GM19035 (cell line): ENCODE measurements at regions not wholly inside any gene's neighbourhood (a gene's known extent, or its start where the extent isn't known, plus 50 kb on each side); places are given as distances from the start of the nearest gene placed in this dataset.
"Not testable (repeated sequence)": the region's sequence is repeated elsewhere in the genome, so short reads cannot be mapped to it uniquely, and the experiment has no call there.

ENCODE experiments used
- ATAC-seq: cut with Tn5 transposase; IDR thresholded peaks from one replicate; pipeline ENCODE4 v1.9.1; 2021; ENCODE audit not compliant: unreplicated experiment

DNA sequence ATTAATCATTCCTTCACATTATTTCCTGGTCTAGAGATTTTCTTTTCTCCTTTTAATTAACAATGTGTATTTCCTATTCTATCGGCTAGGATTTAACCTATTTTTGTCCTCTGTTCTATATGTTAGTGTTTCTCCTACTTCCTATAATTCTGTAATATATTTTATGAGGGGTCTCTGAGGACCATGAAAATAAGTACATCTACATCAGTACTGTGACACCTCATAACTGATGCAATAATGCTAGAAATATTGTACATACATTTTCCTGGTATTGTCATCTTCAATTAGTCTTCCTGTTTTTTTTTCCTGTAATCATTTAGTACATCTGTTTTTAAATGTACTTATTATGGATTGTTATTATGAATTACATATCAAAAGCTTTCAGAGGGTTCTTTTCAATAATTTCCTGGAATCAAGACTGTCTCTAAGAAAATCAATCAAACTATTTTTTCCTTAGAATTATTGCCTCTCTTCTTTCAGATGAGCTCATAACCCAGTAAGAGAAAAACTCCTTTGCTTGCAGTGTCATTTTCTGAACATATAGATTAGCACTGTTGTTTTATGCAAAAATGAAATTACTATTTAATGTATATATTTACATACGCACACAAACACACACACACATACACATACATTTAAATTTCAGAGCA, 1004.3 kb downstream of the SLITRK5 start:
- ATAC-seq, result no peak

DNA sequence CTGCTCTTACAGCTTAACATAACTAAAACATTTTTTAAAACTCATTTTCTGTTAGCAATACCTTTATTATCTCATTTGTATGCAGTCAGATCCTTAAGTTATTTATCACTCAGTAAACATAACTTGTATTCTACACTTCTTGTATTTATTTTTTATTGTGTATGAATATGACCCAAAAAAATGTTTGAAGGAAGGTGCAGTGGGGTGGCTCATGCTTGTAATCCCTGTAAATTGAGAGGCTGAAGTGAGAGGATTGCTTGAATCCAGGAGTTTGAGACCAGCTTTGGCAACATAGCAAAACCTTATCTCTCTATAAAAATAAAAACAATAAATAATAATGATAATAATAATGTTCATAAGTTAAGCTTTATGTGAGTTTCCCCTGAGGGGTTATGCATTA, 1004.8 kb downstream of the SLITRK5 start:
- ATAC-seq, result no peak

DNA sequence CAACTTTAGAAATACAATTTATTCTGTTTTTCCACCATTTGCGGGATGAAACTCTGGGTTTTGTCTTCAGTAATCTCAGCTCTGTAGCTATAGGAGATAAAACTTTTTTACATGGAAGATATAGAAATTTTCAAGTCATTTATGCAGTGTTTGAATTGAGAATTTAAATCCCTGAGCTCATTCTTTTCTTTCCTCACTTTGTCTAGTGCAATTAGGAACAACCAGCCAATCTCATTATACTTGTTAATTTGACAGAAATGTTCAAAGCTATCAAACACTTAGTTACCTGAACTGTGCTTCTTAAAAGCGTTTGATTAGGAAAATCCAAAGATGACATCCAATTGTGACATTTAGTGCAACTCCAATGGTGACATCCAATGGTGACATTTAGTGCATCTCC, 1014.3 kb downstream of the SLITRK5 start:
- no peak for ATAC-seq

DNA sequence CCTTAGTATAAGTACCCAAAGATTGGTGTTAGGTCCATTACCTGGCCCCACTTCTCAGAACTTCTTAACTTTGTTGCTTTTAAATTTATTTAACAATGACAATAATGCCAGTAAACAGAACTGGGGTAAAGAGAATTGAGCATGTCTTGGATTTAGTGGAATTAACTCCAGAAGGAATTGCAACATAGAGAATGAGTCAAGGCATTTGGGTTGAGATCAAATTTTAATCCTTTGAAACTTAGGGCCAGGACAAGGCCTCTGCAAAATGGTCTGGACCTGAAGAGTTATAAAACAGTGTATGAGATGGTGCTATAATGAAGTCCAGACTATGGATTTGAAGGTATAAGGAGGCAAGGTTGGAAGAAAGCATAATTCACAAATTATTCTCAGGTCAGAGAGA, 1030.4 kb downstream of the SLITRK5 start:
- ATAC-seq, result no peak

DNA sequence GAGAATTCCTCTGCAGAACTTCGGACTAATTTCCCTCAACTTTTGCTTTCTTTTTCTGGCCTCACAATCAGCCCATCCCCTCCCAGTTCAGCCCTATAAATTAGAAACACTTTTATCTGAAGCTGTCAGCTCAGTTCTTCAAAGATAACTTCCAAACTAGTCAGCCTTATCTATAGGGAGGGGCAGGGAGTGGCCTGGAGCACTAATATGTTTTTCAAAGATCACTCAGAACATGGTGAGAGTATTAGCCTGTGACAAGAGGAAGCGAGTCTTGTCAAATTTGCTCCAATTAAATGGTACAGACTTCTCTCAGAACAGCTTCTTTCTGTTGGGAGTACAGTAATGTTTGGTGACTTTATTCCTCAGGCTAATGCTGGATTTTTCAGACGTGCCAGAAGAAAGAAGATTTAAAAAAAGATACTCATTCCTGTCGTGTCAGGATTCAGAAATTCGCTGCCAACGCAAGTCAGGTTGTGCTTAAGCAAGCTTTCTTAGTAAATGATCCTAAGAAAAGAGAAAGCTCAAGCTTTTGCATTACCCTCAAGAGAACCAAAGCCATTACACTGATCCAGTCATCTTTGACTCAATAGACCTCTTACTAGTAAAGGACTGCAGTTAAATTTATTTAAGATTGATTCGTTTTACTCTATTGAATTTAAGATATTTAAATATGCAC, 1033.6 kb downstream of the SLITRK5 start:
- no peak for ATAC-seq

DNA sequence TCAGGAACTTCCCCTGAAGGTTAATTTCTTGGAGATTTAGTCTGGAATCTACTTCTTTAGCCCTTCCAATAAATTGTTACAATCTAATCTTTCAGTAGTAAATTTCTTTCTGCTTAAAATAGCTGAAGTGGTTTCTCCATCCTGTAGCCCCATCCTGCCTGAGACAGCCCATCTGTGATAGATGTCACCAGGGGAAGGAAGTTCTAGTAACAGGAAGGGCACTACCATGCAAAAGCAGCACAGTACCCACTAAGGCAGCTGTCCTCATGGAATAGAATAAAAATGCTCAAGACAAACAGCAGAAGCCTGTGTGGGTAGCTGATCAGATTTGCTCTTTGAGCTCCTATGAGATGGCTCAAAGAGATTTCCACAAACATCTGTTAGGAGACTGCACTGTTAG, 1036.5 kb downstream of the SLITRK5 start:
- no peak for ATAC-seq

DNA sequence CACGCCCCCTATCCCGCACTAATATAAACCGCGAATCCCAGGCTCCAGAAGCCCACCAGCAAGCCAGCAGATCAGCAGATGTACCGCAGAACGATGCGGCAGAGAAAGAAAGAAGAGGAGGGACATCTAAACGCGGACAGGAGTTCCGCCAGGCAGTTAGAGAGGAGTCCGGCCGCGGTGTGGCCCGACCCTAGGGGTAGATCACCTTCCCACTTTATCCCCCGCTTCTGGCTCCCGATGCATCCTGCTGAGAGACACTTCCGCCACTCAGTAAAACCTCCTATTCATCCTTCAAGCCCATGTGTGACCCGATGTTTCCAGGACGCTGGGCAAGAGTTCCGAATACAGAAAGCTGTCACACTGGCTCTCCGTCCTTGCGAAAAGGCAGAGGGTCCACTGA, 1046.8 kb downstream of the SLITRK5 start:
- ATAC-seq, result no peak

DNA sequence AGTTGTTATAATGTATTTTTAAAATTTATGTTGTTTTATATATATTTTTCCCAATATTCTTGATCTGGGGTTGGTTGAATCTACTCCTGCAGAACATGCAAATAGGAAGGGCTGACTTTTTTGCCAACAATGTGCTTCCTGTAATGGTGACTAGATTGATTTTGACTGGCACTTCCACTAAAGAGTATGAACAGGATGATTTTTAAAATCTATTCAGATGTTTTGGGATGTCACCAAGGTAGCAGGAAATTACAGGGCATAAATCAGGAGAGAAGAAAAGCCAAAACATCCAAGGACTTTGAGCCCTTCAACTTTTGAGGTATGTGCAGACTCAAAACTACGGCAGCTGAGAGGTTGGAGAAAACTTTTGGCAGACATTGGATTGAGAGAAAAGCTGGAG, 1047.6 kb downstream of the SLITRK5 start:
- ATAC-seq, result no peak

DNA sequence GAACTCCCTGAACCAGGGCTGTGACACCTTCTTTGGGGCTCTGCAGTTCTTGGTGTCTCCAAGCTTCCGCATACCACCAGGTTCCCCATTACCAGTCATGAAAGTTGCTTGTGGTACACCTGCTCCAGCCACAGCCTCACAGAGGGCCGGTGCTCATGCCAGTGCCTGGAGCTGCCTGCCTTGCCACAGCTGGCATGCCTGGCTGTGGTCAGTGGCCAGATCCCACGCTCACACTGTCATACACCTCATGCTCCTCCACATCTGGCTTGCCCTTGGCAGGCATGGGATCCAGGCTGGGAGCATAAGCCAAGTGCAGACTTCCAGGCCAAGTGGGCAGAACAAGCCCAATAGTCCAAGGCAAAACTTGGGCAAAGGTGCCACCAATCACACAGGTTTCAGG, 1054.9 kb downstream of the SLITRK5 start:
- ATAC-seq, result no peak

DNA sequence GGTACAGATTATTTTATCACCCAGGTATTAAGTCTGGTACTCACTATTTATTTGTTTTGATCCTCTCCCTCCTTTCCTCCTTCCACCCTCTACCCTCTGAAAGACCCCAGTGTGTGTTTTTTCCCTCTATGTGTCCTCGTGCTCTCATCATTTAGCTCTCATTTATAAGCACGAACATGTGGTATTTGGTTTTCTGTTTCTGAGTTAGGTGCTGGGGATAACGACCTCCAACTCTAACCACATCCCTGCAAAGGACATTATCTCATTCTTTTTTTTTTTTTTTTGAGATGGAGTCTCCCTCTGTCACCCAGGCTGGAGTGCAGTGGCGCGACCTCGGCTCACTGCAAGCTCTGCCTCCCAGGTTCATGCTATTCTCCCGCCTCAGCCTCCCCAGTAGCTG, 1056.1 kb downstream of the SLITRK5 start:
- not testable (repeated sequence) for ATAC-seq

DNA sequence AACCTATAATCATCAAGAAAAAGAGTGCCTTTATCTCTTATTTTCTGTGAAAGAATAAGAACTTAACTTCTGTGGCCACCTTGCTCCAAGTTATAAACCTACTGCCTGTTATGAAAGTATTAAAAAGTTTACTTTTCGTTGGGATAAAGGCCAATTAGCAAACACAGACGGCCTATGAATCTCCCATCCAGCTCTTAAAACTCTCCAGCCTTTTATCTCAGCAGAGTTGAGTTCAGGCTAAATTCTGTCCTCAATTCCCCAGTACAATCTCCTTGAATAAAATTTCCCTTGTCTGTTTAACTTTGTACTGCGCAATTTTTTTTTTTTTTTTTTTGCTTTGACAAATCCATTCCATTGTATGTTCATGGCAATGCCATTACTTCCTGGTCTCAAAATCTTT, 1058.4 kb downstream of the SLITRK5 start:
- ATAC-seq, result no peak

DNA sequence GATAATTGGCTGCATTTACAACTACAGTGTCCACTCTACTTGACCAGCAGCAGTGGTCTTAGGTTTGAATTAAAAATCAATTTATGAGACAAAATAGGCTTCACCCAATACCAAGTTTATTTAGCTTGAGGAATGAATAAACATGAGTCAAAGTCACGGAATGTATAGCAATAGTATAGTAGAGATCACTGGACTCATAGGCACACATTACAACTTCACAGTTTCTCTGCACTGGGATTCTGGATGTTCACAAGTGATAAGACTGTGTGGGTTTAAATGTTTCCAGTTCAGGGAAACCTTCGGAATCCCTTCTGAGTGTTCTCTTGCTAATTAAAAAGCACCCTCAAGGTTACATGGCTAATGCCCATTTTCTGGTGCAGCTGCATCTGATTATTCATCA, 1064.9 kb downstream of the SLITRK5 start:
- ATAC-seq, result no peak

DNA sequence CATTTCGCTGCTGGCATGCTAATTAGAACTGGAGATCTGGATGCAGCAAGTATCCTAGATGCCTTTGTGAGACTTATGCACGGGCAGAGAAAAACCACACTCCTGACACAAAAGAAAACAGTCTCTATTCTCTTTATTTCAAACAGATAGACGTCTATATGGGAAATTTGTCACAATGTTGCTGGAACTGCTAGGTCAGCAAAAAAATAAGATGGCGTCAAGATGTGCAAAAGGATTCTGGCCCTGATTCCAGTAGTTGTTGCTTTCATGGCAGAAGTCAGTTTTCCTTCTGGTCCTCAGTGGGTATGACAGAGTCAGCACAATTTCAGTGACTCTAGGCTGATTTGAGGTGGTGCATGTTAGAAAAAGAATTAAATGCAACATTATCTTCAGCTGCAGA, 1068.0 kb downstream of the SLITRK5 start:
- ATAC-seq, result no peak

DNA sequence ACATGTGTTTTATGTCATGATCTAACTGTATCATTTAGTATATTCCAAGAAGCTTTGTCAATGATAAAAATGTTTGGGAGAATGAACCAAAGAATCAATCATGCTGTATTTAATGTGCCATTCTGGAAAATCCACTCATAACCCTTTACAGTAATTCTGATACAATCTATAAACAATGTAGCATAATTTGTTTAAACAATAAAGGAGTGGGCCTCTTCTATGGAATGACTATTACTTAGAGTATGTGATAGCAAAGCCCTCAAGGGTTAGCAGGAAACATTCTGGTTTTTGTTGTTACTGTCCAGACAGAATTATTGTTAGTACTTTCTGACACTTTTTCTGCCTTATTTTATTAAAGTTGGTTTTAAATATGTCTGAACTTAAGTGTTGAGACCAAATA, 1073.1 kb downstream of the SLITRK5 start:
- no peak for ATAC-seq

DNA sequence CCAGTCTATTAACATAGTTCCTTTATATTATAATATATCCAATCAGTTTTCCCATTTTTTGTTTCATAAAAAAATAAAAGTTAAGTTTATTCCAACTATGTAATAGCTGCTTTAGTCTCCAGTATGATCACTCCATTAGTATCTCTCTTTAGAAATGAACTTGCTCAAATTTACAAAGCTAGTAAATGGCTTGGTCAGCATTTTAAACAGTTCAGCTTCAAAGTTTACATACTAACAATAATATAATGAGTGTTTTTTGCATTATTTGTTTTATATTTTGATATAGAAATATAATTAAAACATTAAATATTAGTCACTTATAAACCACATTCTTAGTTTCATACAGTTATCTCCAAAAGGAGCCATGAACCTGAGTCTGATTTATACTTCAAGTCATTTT, 1073.8 kb downstream of the SLITRK5 start:
- no peak for ATAC-seq

DNA sequence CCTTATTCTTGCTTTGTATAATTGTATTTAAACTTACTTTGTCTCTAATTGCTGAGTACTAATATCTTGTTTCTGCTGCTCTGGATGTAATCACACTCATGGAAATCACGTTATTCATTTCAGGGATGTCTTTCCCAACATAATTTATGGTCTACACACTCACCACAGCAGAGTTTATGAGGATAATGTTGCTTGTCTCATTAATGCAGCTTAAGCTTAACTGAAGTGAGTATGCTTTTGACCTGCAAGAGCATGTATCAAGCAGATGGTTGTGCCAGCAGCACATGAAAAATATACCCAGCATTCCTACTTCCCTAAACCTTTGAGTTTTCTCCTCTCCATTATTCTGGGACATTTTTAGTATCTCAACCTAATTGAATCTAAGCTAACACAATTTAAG, 1080.9 kb downstream of the SLITRK5 start:
- ATAC-seq, result no peak

DNA sequence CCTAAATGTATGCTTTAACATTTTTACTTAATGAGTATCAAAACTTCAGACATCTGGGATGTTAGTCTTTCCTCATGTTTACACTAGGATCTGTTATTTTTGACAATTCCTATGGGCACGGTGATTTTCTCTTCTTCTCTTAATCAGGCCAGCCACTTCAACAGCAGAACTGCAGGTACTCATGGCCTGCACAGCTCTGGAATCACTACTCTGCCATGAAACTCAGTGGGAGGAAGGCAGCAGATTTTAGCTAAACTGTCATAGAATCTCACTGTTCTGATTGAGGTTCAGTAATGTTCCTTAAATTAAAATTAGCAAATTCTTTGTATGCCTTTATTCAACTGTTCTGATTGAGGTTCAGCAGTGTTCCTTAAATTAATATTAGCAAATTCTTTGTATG, 1083.0 kb downstream of the SLITRK5 start:
- no peak for ATAC-seq

DNA sequence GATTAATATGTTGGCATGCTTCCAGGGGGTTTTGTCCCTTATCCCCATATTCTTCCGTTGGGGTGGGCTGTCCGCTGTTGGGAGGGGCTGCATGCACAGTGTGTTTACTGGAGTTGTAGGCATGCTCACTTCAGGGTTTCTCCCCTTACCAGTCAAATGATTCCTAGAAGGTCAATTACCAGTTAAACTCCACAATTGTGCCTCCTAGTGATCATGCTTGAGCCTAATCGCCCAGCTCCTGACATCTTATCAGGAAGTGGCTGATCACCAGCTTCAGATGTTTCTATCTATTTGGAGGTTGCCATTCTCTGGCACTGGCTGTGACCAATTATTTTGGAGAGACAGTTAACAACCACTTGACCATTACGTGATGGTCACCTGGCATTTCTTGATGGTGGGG, 1090.0 kb downstream of the SLITRK5 start:
- no peak for ATAC-seq

DNA sequence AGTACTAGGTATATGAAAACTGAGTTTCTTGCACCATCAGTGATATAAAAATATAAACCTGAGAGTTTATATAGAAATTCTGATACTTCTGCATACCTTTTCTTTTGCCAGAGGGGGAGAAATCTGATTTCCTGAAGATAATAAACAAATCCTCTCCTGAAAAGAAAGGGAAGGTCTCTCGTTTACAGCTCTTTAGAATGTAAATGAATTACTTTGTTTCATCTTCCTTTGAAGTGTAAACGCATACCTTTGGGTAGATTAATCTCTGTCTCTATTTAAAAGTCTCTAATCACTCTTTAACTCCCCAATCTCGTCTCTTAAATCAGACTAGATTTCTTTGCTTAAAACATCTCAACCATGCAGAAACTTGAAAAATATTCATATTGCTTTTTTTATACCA, 1092.9 kb downstream of the SLITRK5 start:
- ATAC-seq, result no peak

DNA sequence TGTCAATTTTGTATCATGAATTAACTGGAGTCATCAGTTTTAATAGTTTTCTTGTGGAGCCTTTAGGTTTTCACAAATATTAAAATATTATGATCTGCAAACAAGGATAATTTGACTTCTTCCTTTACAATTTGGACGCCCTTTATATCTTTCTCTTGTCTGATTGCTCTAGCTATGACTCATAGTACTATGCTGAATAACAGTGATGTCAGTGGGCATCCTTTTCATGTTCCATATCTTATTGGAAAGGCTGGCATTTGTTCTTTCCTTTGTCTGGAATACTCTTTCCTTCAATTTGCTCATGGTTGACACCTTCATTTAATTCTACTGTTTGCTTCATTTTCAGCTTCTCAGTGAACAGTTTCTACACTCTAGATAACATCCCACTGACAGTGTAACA, 1129.3 kb downstream of the SLITRK5 start:
- no peak for ATAC-seq

DNA sequence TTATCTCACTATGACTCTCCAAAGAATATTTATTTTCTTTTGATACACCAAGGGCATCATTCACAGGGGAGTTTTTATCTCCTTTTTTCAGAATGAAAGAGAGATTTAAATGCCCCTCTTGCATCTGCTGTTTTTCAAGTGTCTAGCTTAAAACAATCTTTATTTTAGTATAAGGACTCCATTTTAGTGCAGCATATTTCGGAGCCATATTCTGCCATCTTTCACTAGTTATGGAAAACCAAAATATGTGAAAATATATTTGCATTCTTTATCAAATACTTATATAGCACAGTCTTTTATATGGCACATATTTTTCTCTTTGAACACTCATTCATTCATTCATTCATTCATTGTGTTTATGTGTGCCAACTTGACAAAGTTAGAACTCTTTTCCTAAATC, 1130.2 kb downstream of the SLITRK5 start:
- no peak for ATAC-seq

DNA sequence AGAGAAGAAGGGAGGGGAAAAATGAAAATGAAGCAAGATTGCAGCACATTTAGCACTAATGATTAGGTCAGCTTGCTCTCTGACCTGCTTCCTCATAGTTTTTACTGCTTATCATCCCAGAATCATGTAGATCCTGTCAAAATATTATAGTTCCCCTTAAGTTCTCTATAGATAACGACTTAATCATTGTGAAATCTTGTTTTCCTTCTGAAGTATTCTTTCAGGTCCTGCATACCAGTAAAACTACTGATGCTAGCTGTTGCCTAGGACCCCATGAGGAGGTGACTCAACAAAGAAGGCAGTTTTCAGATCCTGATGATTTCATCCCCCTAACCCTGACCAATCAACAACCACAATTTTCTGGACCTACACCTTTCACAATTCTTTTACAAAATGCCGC, 1131.7 kb downstream of the SLITRK5 start:
- ATAC-seq, result no peak

DNA sequence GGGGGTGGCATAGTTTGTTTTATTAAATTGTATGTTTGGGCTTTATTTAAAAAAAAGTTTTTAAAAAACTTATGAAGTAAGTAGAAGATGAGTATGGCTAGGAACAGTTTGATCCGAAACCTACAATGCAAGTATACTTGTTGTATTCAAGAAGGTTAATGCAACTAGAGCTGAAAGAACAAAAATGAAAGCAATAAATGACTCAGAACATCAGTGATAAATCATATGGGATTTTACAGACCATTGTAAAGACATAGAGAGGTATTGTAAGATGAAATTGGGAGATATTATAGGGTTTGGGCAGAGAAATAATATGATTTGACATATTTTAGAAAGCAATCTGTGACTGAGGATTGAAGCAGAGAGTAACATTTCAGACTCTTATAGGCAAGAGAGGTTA, 1135.3 kb downstream of the SLITRK5 start:
- no peak for ATAC-seq
